ENCODE measurements at regions not wholly inside any gene's neighbourhood (a gene's known extent, or its start where the extent isn't known, plus 50 kb on each side); places are given as distances from the start of the nearest gene placed in this dataset.

DNA sequence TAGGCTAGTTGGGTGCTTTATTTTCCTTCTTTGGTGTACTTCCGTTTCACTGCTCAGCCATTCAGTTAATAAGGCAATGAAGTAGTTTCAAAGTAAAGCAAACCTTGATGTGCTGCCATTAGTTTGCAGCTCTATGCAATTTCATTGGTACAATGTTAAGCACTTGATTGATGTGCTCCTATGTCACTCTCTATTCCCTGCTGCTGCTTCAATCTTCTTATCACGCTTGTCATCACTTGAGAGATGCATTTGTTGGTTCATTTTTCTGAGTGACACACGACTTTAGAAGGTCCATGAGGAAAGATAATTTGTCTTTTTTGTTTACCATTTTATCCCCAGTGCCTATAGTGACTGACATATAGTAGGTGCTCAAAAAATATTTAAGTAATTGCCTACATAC, 871.0 kb upstream of the PABPC4L start:
- TF ChIP-seq POLR2A (IDR thresholded peaks at IDR 0.05; ENCODE audit: low read length): no peak
- no peak for TF ChIP-seq GATA1 (IDR thresholded peaks at IDR 0.05; ENCODE audit: low read depth, low read length)
